Brain microvascular endothelial cell (primary cell): ENCODE measurements at regions not wholly inside any gene's neighbourhood (a gene's known extent, or its start where the extent isn't known, plus 50 kb on each side); places are given as distances from the start of the nearest gene placed in this dataset.

ENCODE experiments used
- DNase-seq: peaks from one replicate; pipeline ENCODE4 v3.0.0-alpha.2; 2020
- H3K27ac ChIP-seq: fragments of 250-450 bp; sonication (Bioruptor Pico); 2 replicates; pipeline ENCODE4 v1.5.1; 2020; ENCODE audit warnings: mild to moderate bottlenecking, moderate library complexity
- H3K27me3 ChIP-seq: fragments of 250-450 bp; sonication (Bioruptor Pico); replicated peaks from 2 replicates; pipeline ENCODE4 v1.5.1; 2020; ENCODE audit warnings: mild to moderate bottlenecking
- H3K36me3 ChIP-seq: fragments of 250-450 bp; sonication (Bioruptor Pico); replicated peaks from 2 replicates; pipeline ENCODE4 v1.5.1; 2020; ENCODE audit warnings: mild to moderate bottlenecking
- H3K4me3 ChIP-seq: 2 replicates; pipeline ENCODE4 v1.5.1; 2011; ENCODE audit warnings: low read depth, mild to moderate bottlenecking, control low read depth, low read length, moderate library complexity
- in situ Hi-C: cut with HindIII; loops from 2 replicates; pipeline ENCODE4 v1.10.0; 2017; ENCODE audit warnings: low sequenced_read_pairs, low pct_ligation_motif_present
- TF ChIP-seq, protein P1 (sequence below): IDR thresholded peaks from 2 replicates; pipeline ENCODE4 v1.5.1; 2011; ENCODE audit warnings: low read depth, mild to moderate bottlenecking, moderate library complexity, low read length, control low read depth, inconsistent platforms; ENCODE audit errors: missing control alignments

DNA sequence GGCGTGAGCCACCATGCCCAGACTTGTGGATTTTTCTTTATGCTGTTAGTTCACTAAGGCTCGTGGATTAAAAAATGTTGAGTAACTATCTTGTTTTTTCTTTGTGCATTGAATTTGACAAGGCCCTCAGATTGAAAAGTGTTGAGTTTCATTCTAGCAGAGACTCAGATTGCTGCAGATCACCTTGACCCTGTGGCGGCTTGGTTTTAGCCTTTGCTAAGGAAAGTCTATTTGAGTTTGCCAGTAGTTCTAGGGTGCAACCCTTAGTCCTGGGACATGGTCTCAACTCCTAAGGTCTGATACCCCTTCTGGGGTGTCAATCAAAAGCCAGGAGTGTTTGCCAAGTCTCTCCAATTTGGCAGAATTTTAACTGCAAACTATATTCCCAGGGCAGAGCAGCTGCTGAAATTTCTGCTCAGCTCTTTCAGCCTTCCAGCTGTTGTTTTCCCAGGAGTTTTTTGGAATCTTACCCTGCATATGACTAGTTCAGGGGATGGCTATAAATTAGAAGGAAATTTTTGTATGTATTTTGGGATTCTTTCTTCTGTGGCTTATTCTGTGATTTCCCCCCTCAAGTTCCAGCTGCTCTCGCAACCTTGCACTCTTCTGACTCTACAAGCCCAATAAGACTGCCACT is 84.3 kb upstream of the HAND1 start:
- DNase-seq: no peak
- Histone ChIP-seq H3K4me3 (no peak overlapping the region), H3K27ac (no peak overlapping the region), H3K27me3 (no peaks in the 10 kb centered on the region), H3K36me3 (no peaks in the 10 kb centered on the region)
- in situ Hi-C loops: no loop called here
- TF ChIP-seq, protein P1, sequence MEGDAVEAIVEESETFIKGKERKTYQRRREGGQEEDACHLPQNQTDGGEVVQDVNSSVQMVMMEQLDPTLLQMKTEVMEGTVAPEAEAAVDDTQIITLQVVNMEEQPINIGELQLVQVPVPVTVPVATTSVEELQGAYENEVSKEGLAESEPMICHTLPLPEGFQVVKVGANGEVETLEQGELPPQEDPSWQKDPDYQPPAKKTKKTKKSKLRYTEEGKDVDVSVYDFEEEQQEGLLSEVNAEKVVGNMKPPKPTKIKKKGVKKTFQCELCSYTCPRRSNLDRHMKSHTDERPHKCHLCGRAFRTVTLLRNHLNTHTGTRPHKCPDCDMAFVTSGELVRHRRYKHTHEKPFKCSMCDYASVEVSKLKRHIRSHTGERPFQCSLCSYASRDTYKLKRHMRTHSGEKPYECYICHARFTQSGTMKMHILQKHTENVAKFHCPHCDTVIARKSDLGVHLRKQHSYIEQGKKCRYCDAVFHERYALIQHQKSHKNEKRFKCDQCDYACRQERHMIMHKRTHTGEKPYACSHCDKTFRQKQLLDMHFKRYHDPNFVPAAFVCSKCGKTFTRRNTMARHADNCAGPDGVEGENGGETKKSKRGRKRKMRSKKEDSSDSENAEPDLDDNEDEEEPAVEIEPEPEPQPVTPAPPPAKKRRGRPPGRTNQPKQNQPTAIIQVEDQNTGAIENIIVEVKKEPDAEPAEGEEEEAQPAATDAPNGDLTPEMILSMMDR: no peak

DNA sequence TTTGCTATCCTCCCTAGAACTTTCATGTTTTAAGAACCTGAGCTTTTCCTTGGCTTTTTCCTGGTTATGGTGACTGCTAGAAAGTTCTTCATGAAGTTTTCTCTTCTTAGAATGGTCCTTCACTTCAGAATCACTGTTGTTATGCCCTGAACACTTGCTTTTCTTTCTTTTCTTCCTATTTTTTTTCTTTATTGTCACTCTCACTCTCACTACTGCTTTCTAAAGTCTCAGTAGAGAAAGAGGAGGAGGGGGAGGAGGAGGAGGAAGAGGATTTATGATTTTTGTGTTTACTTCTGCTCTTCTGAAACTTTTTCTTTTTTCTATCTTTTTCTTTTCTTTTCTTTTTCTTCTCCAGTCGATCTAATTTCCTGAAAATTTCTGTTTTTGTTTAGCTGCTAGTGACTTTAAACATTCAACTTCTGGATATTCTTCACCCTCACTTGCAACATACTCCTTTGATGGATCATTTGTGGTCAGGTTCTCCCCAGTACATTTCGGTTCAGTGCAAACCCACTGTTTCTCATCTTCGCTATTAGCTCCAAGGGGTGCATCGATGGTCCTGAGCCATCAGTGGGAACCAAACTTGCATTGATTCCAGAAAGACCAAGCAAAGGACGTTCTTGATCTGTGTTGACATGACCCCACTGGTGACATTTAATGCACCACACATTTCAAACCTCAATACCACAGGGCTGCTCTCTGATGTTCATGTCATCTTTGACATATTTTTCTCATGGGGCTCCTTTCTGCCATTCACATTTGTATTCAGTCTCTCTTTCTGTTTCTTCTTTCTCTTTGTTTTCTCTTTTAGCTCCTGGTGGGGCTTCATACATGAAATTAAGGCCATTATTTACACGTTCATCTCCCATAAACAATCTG is 81.6 kb upstream of the HAND1 start:
- TF ChIP-seq, protein P1: no peak
- H3K27ac ChIP-seq: no peak overlapping the region
- DNase-seq: no peak
- in situ Hi-C loops: no loop called here
- H3K27me3 ChIP-seq: no peaks in the 10 kb centered on the region
- H3K36me3 ChIP-seq: no peaks in the 10 kb centered on the region
- no peak overlapping the region for H3K4me3 ChIP-seq

DNA sequence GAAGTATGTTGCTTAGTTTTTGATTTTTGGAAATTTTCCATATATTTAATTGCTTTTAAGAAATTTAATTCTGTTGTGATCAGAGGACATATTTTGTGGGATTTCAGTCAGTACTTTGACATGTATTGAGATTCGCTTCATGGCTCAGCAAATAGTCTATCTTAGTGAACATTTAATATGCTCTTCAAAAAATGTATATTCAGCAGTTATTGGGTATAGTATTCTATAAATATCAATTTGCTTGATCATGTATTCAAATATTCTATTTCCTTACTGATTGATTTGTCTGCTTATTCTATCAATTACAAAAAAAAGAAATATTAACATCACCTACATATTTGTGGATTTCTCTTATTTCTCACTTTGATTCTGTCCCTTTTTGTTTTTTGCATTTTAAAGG is 79.5 kb upstream of the HAND1 start:
- Histone ChIP-seq H3K27me3 (no peaks in the 10 kb centered on the region), H3K36me3 (no peaks in the 10 kb centered on the region), H3K27ac (no peak overlapping the region), H3K4me3 (no peak overlapping the region)
- TF ChIP-seq, protein P1: no peak
- in situ Hi-C loops: no loop called here
- no peak for DNase-seq

DNA sequence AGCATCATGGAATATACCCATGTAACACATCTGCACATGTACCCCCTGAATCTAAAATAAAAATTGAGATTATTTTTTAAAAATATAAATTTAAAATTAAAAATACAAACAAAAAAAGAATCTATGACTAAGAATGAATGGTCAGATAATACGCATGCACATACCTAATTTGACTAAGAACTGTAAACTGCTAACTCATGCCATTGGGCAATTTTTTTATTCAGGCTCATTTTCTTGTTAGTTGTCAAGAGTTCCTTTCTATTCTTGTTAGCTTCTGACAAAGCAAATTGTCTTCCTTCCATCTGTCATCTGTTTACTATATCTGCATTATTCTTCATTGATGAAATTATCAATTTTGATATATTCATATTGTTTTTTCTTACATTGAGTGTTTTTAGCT is 69.5 kb upstream of the HAND1 start:
- DNase-seq: no peak
- TF ChIP-seq, protein P1: no peak
- in situ Hi-C loops: no loop called here
- Histone ChIP-seq H3K4me3 (no peak overlapping the region), H3K27me3 (peaks cover 5% of the 10 kb centered on the region), H3K36me3 (no peaks in the 10 kb centered on the region), H3K27ac (no peak overlapping the region)

DNA sequence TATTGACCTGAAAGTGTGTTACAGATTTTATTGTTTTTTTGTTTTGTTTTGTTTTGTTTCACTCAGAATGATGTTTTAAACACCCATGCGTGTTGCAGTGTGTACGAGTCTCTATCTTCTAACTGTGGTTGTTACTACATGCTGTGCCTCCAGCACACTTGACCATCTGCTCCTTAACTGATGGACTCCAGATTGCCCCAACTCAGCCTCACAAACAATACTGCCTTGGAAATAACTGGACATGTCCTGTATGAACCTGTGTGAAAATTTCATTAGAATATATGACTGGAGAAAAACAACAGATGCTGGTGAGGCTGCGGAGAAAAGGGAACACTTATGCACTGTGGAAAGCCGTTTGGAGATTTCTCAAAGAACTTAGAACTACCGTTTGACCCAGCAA is 68.7 kb upstream of the HAND1 start:
- Histone ChIP-seq H3K36me3 (no peaks in the 10 kb centered on the region), H3K27me3 (peaks cover 11% of the 10 kb centered on the region), H3K4me3 (no peak overlapping the region), H3K27ac (no peak overlapping the region)
- TF ChIP-seq, protein P1: no peak
- no peak for DNase-seq
- in situ Hi-C loops: no loop called here

DNA sequence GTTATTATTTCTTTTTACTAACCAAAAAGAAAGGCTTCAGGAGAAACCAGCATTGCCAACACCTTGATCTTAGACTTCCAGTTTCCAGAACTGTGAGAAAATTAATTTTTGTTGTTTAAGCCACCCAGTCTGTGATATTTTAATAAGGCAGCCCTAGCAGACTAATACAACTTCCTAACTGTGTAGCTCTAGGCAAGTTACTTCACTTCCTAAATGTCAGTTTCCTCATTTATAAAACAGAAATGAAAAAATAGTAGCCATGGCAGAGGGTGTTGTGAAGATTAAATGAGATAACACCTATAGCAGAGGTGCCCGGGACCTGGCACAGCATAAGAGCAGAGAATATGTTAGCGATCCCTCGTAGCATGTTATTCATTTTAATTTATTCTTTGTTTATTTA is 66.6 kb upstream of the HAND1 start:
- DNase-seq: no peak
- in situ Hi-C loops: no loop called here
- peaks cover 12% of the 10 kb centered on the region for H3K27me3 ChIP-seq
- H3K4me3 ChIP-seq: no peak overlapping the region
- no peak overlapping the region for H3K27ac ChIP-seq
- TF ChIP-seq, protein P1: no peak
- H3K36me3 ChIP-seq: no peaks in the 10 kb centered on the region
